ENCODE measurements at regions not wholly inside any gene's neighbourhood (a gene's known extent, or its start where the extent isn't known, plus 50 kb on each side); places are given as distances from the start of the nearest gene placed in this dataset.

- DNase-seq = no peak
- intact Hi-C loops (cut with DNase I) = no loop called here
Measured at GRCh38 chr2:195414537-195415100, 242.4 kb upstream of the SLC39A10 start.

DNA sequence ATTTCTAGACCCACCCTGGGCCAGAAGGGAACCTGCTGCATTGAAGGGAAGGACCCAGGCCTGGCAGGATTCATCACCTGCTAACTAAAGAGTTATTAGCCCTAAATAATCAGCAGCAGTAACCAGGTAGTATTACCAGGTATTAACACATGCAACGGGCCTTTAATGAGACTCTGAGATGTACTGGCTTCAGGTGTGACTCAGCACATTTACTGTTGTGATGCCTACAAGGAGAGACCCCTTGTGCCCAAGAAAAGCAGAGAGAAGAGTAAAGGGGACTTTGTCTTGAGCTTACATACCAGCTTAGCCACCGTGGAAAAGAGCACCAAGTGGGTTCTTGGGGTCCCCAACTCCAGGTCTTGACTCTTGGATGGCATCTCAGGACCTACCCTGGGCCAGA lies 243.1 kb upstream of the SLC39A10 start:
- intact Hi-C loops (cut with DNase I) = no loop called here
- DNase-seq = no peak

- DNase-seq = no peak
- intact Hi-C loops (cut with DNase I) = no loop called here
Measured at GRCh38 chr2:195413422-195413821, 243.6 kb upstream of the SLC39A10 start.

DNA sequence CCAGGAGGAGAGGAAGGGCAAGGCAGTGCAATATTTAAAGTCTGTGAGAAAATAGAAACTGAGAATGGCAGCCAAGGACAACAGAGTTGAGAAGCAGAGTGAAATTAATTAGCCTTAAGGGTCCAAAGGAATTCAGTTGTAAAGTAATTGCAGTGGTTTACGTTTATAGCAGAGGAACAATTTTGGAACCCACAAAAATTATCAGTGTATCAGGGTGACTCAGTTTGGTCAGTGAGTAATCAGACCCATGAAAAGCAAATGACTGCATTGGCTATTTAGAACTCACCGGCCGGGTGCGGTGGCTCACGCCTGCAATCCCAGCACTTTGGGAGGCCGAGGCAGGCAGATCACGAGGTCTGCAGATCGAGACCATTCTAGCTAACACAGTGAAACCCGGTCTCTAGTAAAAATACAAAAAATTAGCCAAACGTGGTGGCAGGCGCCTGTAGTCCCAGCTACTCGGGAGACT lies 245.8 kb upstream of the SLC39A10 start:
- peak in 1 of 10 donors; percentile 55 for DNase-seq
- intact Hi-C loops (cut with DNase I) = no loop called here

DNA sequence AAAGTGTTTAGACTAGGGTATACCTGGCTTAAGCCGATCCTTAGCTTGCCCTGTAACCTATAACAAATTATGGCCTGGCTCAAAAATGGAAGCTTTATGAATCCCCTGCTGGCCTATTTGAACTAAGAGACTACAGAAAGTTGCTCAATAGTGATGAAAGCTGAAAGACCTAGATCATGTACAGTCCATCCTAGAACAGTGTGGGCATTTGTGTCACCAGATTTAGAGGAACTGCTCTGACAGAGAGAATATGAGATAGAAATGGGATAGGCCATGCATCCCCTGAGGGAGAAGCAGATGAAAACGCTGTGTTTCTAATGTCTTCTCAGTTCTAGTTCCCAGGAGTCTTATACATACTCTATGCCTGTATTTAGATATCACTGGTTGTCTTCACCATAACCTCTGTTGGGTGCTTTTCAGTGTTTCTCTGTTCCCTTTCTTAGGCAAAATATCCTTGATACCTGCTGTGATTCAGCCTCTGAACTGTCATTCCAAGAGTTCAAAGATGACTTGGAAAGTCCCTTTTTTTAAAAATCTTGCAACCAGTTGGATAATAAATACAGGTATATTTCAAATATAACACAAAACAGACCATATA lies 246.9 kb upstream of the SLC39A10 start:
- intact Hi-C loops (cut with DNase I) = no loop called here
- no peak for DNase-seq

GRCh38 chr2:195408811-195409210 lies 248.2 kb upstream of the SLC39A10 start:
- intact Hi-C loops (cut with DNase I) = no loop called here
- no peak for DNase-seq

DNA sequence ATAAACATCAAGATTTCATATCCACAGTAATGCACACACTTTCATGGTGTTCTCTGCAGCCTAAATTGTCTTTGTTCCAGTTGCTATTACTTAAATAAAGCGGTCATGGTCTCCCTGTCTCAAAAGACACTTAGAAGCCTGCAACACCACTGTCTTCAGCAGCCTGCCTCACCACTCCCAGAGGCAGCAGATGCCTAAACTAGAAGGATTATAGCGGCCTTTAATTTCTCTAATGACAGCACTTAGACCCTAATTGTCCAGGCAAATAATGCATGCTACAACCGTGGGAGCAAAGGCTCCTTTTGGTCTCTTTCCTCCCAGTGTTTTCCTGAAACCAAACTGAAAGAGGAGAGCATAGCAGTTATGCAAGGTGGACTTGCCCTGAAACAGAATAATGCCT lies 248.8 kb upstream of the SLC39A10 start:
- intact Hi-C loops (cut with DNase I) = no loop called here
- no peak for DNase-seq

- intact Hi-C loops (cut with DNase I) = no loop called here
Measured at GRCh38 chr2:195407783-195408182, 249.2 kb upstream of the SLC39A10 start.

GRCh38 chr2:195406886-195407603 lies 250.0 kb upstream of the SLC39A10 start:
- intact Hi-C loops (cut with DNase I) = no loop called here
- peak in 1 of 10 donors; percentile 41 for DNase-seq

More at GRCh38 chr2:195407783-195408182, 249.2 kb upstream of the SLC39A10 start:
- DNase-seq = no peak

DNA sequence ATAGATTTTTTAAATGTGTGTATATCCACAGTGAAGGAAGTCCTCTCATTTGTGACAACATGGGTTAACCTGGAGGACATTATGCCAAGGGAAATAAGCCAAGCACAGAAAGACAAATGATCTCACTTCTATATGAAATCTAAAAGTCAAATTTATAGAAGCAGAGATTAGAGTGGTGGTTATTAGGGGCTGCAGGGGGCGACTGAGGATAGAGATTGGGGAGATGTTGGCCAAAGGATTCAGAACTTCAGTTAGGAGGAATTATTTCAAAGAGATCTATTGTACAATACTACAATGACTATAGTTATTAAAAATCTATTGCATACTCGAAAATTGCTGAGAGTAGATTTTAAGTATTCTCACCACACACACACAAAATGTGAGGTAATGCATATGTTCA lies 252.4 kb upstream of the SLC39A10 start:
- intact Hi-C loops (cut with DNase I) = no loop called here
- DNase-seq = no peak

- intact Hi-C loops (cut with DNase I) = no loop called here
- no peak for DNase-seq
Measured at GRCh38 chr2:195396479-195396878, 260.5 kb upstream of the SLC39A10 start.

- DNase-seq = no peak
- intact Hi-C loops (cut with DNase I) = no loop called here
Measured at GRCh38 chr2:195395362-195395761, 261.7 kb upstream of the SLC39A10 start.

DNA sequence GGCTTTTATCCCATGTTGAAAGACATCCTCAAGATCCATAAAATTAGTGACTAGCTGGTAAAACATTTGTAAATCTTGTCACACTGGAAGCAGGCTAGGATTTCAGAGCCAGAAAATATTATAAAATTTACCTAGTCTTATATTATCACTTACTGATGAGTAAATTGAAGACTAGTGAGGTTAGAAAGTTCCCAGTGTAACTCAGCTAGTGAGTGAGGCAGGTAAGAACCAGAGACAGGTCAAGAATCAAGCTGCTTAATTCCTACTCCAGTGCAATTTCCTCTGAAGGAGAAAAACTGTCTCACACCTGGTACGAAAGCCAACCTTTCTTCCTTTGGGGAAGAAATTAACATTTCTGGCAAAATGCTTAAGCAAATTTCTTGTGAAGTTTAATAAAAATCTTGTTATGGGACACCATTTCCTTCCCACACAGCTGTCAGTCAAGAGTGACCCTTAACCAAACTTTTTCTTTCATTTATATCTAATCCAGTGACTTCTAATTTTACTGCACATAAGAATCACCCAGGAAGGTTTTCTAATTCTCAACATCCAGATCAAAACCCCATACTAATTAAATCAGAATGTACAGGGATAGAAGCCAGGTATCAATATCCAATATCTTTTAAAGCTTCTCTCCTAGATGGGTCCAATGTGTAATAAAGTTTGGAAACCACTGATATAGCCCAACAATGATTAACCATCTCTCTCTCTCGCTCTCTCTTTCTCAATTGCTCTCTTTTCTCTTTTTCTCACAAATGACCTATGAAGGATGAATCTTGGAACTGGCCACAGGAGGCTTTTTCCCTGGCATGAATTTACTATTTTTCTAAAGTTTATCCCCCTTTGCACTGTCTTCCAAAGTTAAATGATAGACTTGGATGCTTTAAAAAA lies 264.3 kb upstream of the SLC39A10 start:
- no peak for DNase-seq
- intact Hi-C loops (cut with DNase I) = no loop called here

GRCh38 chr2:195390686-195391321 lies 266.2 kb upstream of the SLC39A10 start:
- intact Hi-C loops (cut with DNase I) = no loop called here
- peak in 1 of 10 donors; percentile 15 for DNase-seq

DNA sequence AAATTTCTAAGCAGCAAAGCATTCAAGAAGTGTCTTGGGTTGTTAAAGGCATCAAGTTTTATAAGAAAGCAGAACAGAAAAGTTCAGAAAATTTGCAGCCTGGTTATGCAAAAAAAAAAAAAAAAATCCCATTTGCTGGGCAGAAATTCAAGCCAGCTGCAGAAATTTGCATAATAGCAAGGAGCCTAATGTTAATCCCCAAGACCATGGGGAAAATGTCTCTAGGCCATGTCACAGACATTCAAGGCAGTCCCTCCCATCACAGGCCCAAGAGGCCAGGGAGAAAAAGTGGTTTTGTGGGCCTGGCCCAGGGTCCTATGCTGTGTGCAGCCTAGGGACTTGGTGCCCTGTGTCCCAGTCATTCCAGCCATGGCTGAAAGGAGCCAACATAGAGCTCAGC lies 269.0 kb upstream of the SLC39A10 start:
- intact Hi-C loops (cut with DNase I) = no loop called here
- DNase-seq = no peak

GRCh38 chr2:195382186-195382585 lies 274.8 kb upstream of the SLC39A10 start:
- intact Hi-C loops (cut with DNase I) = no loop called here
- DNase-seq = peak in 1 of 10 donors; percentile 44

- intact Hi-C loops (cut with DNase I) = no loop called here
Measured at GRCh38 chr2:195370167-195370943, 286.7 kb upstream of the SLC39A10 start.

GRCh38 chr2:195369218-195369587 lies 287.8 kb upstream of the SLC39A10 start:
- DNase-seq = no peak
- intact Hi-C loops (cut with DNase I) = no loop called here

More at GRCh38 chr2:195370167-195370943, 286.7 kb upstream of the SLC39A10 start:
- DNase-seq = no peak
